GM21360 (cell line): ENCODE measurements at regions not wholly inside any gene's neighbourhood (a gene's known extent, or its start where the extent isn't known, plus 50 kb on each side); places are given as distances from the start of the nearest gene placed in this dataset.
"Not testable (repeated sequence)": the region's sequence is repeated elsewhere in the genome, so short reads cannot be mapped to it uniquely, and the experiment has no call there.

ENCODE experiments used
- ATAC-seq: cut with Tn5 transposase; IDR thresholded peaks from one replicate; pipeline ENCODE4 v1.9.1; 2021; ENCODE audit warnings: mild to moderate bottlenecking, moderate library complexity; ENCODE audit not compliant: unreplicated experiment

- ATAC-seq: not testable (repeated sequence)
Observed at GRCh38 chr7:106713452-106713851, 52.5 kb upstream of the CCDC71L start.

DNA sequence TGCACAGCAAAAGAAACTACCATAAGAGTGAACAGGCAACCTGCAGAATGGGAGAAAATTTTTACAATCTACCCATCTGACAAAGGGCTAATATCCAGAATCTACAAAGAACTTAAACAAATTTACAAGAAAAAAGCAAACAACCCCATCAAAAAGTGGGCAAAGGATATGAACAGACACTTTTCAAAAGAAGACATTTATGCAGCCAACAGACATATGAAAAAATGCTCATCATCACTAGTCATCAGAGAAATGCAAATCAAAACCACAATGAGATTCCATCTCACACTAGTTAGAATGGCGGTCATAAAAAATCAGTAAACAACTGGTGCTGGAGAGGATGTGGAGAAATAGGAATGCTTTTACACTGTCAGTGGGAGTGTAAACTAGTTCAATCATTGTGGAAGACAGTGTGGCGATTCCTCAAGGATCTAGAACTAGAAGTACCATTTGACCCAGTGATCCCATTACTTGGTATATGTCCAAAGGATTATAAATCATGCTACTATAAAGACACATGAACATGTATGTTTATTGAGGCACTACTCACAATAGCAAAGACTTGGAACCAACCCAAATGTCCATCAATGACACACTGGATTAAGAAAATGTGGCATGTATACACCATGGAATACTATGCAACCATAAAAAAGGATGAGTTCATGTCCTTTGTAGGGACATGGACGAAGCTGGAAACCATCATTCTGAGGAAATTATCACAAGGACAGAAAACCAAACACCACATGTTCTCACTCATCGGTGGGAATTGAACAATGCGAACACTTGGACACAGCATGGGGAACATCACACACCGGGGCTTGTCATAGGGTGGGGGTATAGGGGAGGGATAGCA, 53.9 kb upstream of the CCDC71L start:
- ATAC-seq: not testable (repeated sequence)

GRCh38 chr7:106715730-106716129, 54.8 kb upstream of the CCDC71L start:
- no peak for ATAC-seq

DNA sequence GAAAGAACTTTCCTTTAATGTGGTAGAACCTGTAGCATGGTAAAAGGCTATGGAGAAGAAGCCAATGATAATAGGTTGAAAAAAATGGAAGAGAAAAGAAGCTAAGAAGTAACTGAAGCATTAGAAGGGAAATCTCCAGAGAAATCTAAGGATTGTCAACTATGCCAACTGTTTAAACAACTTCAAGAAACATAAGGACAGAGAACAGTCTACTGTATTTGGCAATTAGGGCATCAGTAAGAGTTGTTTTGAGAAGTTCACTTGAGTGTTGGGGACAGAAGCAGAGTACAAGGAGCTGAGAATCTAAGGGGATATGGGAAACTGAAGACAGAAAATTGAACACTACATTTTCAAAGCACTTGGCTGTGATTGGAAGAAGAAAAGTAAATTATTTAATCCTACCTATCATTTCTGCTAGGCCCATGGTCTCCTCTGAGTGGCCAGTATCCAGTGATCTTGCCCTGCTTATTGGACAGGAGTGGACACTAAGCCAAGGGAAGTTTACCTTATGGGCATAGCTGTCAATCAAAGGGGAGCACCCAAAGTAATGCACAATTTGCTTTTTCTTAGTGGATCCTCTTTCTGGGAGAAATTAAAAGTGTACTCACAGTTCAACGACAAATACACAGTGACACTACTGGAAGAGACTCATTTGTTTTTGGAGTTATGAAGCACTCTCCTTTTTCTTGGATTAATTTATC, 56.4 kb upstream of the CCDC71L start:
- no peak for ATAC-seq

- peak; percentile 82 for ATAC-seq
Observed at GRCh38 chr7:106717955-106718871, 57.3 kb upstream of the CCDC71L start.

DNA sequence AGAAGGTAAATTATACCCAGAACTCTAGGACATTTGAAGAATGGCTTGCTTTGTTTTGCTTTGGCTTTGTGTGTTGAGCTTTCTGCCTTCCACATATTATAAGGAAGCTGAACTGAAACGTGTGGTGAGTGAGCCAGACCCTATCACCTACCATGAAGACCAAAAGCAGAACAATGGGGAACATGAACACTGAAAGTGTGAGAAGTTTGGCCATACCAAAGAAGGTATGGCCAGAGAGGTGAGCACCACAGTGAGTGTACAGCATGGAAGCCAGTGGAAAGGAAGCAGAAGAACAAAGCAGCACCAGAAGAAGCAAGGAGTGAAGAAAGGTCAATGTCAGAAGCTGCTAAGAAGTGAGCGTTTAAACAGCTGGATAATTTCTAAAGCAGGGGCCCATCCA, 59.7 kb upstream of the CCDC71L start:
- ATAC-seq: no peak

DNA sequence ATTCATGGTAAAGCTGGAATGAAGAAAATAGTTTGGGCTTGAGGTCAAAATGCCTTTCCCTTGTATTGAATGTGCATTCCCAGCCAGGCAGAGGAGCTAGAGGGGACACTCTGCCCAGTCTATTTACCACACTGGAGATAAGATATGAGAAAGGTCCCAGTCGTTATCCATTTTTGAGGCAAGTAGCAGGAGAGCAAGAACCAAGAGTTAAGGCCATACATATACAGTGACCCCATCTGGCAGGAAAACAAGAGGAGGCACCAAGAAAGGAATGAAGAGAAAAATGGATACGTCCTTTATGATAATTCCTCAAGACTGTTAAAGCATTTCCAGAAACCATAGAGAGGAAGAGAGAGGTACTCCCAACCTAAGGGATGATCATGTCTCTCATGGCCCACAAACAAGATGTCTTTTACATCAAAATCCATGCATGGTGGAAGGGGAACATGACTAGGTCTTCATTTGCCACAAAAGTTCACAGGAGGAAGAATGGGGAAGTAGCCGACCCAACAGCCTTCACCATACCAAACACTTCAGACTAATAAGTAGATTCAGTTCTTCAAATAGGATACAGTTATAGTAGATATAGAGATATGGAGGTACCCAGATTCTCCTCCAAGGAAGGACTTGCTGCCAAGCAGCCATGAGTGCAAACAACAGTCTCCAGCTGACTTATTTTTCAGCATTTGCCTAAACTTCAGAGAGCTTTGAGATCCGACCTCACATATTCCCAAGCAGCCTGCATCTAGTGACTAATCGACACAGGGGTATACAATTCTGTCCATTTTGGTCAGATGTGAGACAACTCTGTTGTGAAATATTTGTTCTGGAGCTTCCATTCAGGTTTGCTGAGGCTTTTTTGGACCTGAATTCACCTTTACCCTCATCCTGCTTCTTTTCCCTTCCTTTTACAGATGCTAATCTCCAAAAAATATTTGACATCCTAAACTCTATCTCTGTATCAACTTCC, 61.1 kb upstream of the CCDC71L start:
- ATAC-seq: no peak

- no peak for ATAC-seq
Observed at GRCh38 chr7:106723398-106723797, 62.4 kb upstream of the CCDC71L start.

DNA sequence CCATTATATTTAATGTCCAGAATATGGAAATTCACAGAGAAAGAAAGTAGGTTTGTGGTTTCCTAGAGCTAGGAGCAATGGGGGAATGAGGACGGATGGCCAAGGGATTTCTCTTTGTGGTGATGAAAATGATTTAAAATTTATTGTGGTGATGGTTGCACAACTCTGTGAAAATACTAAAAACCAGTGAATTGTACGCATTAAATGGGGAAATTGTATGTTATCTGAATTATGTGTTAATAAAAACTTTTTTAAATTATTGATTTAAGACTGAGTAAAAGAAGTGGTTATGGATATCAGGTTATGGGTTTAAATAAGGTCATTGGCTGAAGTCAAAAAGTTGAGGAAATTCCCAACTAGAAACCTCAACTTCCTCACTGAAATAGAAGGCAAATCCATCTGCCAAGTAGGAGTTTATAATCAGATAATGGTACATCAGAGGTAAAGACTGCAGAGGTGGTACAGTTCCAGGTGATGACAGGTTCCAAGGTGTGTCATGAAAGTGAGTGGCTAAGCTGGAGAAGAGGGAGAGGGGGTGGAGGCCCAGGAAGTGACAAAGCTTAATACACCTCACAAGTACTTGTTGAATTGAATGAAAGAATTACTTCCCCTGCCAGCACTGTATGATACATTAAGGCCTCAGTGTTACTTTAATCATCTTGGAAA, 68.9 kb upstream of the CCDC71L start:
- ATAC-seq: no peak

DNA sequence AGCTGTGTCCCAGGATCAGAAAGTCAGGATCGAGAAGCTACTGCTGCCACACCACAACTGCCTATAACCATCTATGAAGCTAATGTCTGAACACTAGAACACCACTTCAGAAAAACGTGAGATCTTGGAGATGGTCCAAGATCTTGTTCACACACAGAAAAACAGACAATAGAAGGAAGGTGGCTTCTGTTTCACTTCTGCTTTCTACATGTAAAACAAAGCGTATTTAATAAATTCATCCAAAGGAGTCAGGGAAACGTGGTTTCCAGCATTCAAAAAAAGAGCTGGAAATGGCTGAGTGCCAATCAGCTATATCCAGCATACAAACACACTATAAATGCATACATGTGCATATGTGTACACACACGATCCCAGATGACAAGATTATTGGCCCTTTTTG, 70.2 kb upstream of the CCDC71L start:
- ATAC-seq: peak; percentile 81

GRCh38 chr7:106731646-106732444, 70.9 kb upstream of the CCDC71L start:
- ATAC-seq: no peak

- ATAC-seq: no peak
Observed at GRCh38 chr7:106735637-106736036, 74.7 kb upstream of the CCDC71L start.

DNA sequence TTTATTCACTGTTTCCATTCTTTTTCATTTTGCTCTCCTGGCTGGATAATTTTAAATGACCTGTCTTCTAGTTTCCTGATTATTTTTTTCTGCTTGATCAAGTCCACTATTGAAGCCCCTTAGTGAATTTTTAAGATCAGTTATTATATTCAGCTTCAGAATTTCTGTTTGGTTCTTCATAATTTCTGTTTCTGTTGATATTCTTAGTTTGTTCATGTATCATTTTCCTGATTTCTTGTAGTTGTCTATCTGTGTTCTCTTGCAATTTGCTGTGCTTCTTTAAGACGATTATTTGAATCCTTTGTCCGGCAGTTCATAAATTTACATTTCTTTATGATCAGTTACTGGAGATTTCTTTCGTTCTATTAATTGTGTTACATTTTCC, 75.2 kb upstream of the CCDC71L start:
- ATAC-seq: no peak

DNA sequence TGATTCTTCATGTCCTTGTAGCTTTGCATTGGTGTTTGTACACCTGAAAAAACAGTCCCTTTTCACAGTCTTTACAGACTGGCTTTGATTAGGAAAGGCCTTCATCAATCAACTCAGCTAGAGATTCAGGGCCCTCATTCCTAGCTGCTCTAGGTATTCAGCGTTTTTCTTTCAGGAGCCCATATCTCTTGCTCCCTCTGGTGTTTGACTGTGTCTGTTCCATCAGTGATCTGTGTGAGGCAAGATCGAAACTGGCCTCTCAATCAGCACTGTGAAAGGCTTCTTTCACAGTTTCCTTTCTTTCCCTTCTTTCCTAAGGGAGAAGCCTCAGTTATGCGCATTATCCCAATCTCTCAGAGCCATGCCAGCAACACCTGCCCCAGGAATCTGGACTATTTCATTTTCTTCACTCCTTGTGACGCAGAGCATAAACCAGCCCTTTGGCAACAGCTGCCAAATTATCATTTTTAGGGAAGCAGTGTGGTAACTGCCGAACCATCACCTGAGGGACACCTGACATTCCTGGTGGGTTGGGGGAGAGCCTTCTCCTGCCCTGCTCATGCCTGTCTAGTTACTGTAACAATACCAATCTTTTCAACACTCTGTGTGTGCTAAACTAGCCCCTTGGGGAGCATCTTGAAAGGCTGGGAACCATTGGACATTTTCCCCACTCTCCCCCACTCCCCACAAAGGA, 75.7 kb upstream of the CCDC71L start:
- ATAC-seq: peak; percentile 92

GRCh38 chr7:106737202-106737562, 76.2 kb upstream of the CCDC71L start:
- ATAC-seq: no peak

DNA sequence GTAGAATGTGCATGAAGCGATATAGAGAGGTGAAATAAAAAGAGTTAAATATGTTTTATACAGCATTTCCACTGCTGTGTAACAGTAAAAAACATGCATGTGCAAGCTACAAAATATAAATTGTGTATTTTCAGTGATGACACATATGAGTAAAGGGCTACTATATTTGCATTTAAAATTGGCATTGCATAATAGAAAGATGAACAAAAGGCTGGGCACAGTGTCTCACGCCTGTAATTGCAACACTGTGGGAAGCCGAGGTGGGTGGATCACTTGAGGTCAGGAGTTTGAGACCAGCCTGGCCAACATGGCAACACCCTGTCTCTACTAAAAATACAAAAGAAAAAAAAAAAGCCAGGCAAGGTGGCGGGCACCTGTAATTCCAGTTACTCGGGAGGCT, 79.8 kb upstream of the CCDC71L start:
- no peak for ATAC-seq

DNA sequence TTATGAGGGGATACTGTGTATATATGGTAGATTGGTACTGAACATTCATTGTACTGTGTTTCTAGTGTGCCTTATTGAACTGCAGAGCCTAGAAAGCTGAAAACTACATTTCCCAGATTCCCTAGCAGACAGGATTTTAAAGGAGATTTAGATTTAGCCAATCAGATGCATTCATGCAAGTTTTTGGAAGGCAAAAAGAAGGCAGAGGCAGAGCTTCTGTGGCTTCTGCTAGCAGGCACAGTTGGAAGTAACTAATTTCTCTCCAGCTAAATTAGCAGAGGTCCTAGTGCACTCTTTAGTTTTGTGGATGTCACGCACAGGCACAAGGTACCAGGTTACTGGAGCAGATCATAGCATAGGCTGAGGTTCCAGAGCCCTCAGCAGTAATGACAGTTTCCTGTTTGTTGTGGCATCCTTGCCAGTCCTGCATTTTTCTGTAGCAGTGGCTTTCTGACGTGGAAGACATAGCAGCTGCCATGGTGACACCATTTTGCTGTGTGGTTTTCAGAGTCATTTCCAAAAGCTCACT, 83.7 kb upstream of the CCDC71L start:
- no peak for ATAC-seq

- ATAC-seq: not testable (repeated sequence)
Observed at GRCh38 chr7:106747301-106747700, 86.3 kb upstream of the CCDC71L start.
